Fibroblast of villous mesenchyme (primary cell): ENCODE measurements at regions not wholly inside any gene's neighbourhood (a gene's known extent, or its start where the extent isn't known, plus 50 kb on each side); places are given as distances from the start of the nearest gene placed in this dataset.
A peak's percentile ranks its signal among the peaks of the same experiment; 100 is the strongest.

ENCODE experiments used
- DNase-seq: peaks from one replicate; pipeline ENCODE4 v3.0.0-alpha.2; 2010; ENCODE audit warnings: low read depth
- H3K4me3 ChIP-seq: 2 replicates; pipeline ENCODE4 v1.5.1; 2011; ENCODE audit warnings: low read depth, mild to moderate bottlenecking, low read length
- TF ChIP-seq, protein P1 (sequence below): IDR thresholded peaks from 2 replicates; pipeline ENCODE4 v1.5.1; 2012; ENCODE audit warnings: low read depth, mild to moderate bottlenecking, low read length; ENCODE audit not compliant: insufficient read depth

DNA sequence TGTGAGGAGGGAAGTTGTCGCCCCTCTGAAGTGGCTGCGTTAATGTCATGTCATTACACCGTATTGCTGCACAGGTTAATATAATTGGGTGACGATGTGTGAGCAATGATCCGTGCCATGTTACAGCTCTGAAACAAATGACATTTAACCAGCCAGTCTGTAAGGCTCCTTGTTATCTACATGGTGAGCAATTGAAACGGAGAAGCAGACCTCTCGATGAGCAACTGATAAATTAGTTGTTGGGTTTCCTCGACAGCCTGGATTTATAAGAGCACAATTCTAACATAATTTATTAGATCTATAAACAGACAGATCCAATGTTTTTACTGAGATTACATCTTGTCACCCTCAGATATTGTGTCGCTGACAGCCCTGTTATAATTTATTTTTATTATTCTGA is 49.9 kb upstream of the MAFB start:
- no peak for DNase-seq
- TF ChIP-seq, protein P1, sequence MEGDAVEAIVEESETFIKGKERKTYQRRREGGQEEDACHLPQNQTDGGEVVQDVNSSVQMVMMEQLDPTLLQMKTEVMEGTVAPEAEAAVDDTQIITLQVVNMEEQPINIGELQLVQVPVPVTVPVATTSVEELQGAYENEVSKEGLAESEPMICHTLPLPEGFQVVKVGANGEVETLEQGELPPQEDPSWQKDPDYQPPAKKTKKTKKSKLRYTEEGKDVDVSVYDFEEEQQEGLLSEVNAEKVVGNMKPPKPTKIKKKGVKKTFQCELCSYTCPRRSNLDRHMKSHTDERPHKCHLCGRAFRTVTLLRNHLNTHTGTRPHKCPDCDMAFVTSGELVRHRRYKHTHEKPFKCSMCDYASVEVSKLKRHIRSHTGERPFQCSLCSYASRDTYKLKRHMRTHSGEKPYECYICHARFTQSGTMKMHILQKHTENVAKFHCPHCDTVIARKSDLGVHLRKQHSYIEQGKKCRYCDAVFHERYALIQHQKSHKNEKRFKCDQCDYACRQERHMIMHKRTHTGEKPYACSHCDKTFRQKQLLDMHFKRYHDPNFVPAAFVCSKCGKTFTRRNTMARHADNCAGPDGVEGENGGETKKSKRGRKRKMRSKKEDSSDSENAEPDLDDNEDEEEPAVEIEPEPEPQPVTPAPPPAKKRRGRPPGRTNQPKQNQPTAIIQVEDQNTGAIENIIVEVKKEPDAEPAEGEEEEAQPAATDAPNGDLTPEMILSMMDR: no peak

DNA sequence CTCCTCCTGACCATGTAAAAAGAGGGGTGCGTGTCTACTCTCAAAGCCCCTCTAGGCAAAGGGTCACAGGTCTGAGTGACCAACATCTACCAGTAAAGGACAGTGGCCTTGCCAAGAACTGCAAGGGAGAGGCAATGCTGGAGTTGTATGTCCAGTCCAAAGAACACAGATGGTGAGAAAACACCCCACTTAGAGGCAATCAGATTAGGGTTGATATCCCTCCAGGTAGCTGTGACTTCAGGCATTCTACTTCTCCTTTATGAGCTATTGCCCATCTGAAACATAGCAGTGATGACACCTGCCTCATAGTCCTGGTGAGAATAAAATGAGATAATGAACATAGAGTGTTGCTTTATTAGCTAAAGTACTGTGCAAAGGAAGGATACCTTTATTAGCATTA is 50.8 kb upstream of the MAFB start:
- H3K4me3 ChIP-seq: no peak overlapping the region
- DNase-seq: no peak
- TF ChIP-seq, protein P1: no peak

More for the DNA sequence above, 49.9 kb upstream of the MAFB start:
- H3K4me3 ChIP-seq: no peak overlapping the region

DNA sequence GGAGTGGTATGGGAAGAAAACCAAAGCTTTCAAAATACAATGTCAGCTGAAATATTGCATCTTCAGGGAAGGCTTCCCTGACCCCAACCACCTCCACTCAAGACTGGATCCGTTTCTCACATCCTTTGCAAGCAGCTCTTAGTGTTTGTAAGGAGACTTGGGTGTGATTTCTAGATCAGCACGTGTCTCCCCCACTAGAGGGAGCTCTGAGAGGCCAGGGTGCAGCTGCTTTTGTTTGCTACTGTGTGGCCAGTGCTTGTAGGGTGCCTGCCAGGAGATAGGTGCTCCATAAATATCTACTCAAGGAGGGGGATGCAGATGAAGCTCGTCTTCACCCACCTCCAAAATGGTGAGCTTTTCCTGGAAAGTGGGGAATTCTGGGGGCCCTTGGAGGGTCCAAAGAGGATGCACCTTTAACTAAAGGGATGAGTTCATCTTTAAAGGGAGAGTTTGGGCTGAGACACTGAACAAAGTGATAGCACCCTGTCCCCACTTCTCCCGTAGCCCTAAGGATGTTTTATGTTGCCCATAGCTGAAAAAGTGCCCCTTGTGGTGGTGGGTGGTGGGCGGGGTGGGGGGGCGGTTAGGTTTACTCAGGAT is 52.6 kb upstream of the MAFB start:
- TF ChIP-seq, protein P1: peak; percentile 76
- H3K4me3 ChIP-seq: no peak overlapping the region
- peak; percentile 54 for DNase-seq

DNA sequence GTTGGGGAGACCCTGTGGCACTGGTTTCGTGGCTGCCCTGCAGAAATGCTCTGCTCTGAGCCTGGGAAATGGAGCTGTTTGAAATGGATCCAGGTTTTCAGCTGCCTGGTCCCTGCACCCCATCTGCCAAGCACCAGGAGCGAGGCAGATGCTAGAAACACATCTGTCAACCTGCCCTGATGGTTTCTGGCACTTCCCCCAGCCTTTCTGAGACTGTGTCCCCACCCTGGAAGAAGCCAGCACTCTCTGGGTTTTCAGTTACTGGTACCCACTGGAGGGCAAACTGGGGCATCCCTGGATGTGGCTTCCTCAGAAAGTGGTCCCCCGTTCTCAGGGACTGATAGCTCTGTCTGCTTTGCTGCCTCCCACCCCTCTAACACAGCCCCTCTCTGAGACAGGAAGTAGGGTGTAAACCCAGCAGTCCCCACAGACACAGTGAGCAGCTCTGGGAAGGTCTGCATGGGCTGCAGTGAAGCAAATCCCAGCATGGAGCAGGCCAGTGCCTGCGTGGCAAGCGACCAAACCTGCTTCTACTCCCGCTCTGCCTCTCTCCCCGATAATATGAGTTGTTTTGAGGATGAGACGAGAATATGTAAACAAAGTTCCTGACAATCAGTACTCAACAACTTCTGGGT is 54.2 kb upstream of the MAFB start:
- no peak overlapping the region for H3K4me3 ChIP-seq
- TF ChIP-seq, protein P1: no peak
- peak; percentile 13 for DNase-seq

DNA sequence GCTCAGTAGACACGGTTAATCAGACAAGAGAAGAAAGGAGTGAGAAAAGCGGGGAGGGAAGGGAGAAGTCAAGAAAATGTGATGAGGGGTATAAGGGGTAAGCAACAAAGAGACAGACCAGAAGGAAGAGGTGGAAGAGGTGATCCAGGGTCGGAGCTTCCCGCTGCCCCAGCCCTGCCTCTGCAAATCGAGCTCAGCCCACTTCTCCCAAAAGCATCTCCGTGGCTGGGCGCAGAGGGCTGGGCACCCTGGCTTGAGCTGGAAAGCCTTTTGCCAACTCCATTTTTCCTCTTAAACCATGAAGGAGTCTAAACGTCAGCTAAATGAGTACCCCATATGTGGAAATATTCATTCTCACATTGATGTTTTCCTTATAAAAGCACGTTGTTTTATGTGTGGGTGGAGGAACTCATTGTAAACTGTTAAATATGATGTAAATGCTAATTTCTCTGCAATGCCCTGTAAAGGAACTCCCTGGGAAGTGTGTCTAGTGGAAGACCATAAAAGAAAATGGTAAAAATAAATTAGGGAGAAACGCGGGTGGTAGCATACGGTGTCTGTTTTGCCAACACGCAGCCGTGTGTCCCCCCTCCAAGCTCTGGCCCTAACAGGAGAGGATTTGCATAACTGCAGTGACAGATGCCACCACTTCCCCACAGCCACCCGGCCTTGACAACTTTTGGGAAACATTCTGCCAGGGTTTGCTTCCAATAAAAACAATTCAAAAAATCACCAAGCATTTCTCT is 55.2 kb upstream of the MAFB start:
- TF ChIP-seq, protein P1: no peak
- no peak overlapping the region for H3K4me3 ChIP-seq
- DNase-seq: no peak

DNA sequence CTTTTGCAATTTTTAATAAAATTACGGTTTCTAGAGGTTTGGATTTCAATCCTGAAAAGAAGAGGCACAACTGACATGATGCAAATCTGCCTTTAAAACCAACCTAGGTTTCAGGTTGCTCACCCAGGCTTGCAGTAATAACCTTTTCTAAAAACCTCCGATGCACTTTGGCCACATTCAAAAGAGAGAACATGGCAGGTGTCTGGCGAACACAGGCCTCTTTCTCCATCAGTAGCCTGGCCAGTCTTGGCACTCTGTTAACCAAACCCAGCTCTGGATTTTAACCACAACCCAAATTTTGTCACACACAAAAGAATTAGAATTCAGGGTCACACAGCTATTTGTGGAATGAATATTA is 55.8 kb upstream of the MAFB start:
- TF ChIP-seq, protein P1: no peak
- H3K4me3 ChIP-seq: no peak overlapping the region
- DNase-seq: no peak
